H9 (cell line): ENCODE measurements at regions not wholly inside any gene's neighbourhood (a gene's known extent, or its start where the extent isn't known, plus 50 kb on each side); places are given as distances from the start of the nearest gene placed in this dataset.

Experiments
- DNase-seq: peaks from one replicate; pipeline ENCODE4 v3.0.0-alpha.2; 2017
- H2AFZ ChIP-seq: one replicate; pipeline ENCODE4 v1.6.1; 2013; ENCODE audit warnings: mild to moderate bottlenecking, low read length, control low read depth, moderate library complexity
- H2AK5ac ChIP-seq: 2 replicates; pipeline ENCODE4 v1.6.1; 2013; ENCODE audit warnings: low read length, control low read depth, mixed read lengths; ENCODE audit not compliant: insufficient read length
- H2BK120ac ChIP-seq: one replicate; pipeline ENCODE4 v1.6.1; 2013; ENCODE audit warnings: low read depth, mild to moderate bottlenecking, low read length, control low read depth, inconsistent platforms; ENCODE audit not compliant: poor library complexity, severe bottlenecking
- H2BK12ac ChIP-seq: 2 replicates; pipeline ENCODE4 v1.6.1; 2013; ENCODE audit warnings: low read length, control low read depth, mixed read lengths, low read depth; ENCODE audit not compliant: insufficient read length
- H2BK15ac ChIP-seq: 2 replicates; pipeline ENCODE4 v1.6.1; 2013; ENCODE audit warnings: low read depth, low read length, control low read depth
- H2BK20ac ChIP-seq: one replicate; pipeline ENCODE4 v1.6.1; 2013; ENCODE audit warnings: low read depth, mild to moderate bottlenecking, low read length, control low read depth, inconsistent platforms; ENCODE audit not compliant: poor library complexity, severe bottlenecking
- H2BK5ac ChIP-seq: 2 replicates; pipeline ENCODE4 v1.6.1; 2013; ENCODE audit warnings: low read length, control low read depth, mixed read lengths; ENCODE audit not compliant: insufficient read length
- H3K14ac ChIP-seq: 2 replicates; pipeline ENCODE4 v1.6.1; 2013; ENCODE audit warnings: low read length, control low read depth; ENCODE audit not compliant: insufficient read depth
- H3K18ac ChIP-seq: 2 replicates; pipeline ENCODE4 v1.6.1; 2013; ENCODE audit warnings: low read depth, mild to moderate bottlenecking, mixed read lengths, low read length, control low read depth; ENCODE audit not compliant: insufficient read length
- H3K23ac ChIP-seq: 2 replicates; pipeline ENCODE4 v1.6.1; 2013; ENCODE audit warnings: low read length, control low read depth, mixed read lengths, low read depth; ENCODE audit not compliant: insufficient read length
- H3K23me2 ChIP-seq: 2 replicates; pipeline ENCODE4 v1.6.1; 2013; ENCODE audit warnings: low read depth, mild to moderate bottlenecking, mixed read lengths, low read length, control low read depth; ENCODE audit not compliant: insufficient read length, poor library complexity, severe bottlenecking
- H3K27ac ChIP-seq: 2 replicates; pipeline ENCODE4 v1.5.1; 2013; ENCODE audit warnings: low read length, control low read depth, mixed read lengths, low read depth; ENCODE audit not compliant: insufficient read length
- H3K27me3 ChIP-seq: 2 replicates; pipeline ENCODE4 v1.6.1; 2013; ENCODE audit warnings: low read length, control low read depth, inconsistent platforms; ENCODE audit not compliant: insufficient read depth
- H3K4ac ChIP-seq: 2 replicates; pipeline ENCODE4 v1.6.1; 2013; ENCODE audit warnings: low read depth, mild to moderate bottlenecking, control low read depth, inconsistent platforms, low read length, moderate library complexity
- H3K4me1 ChIP-seq: 2 replicates; pipeline ENCODE4 v1.6.1; 2013; ENCODE audit warnings: low read length, control low read depth, inconsistent platforms; ENCODE audit not compliant: insufficient read depth
- H3K4me2 ChIP-seq: 2 replicates; pipeline ENCODE4 v1.6.1; 2013; ENCODE audit warnings: low read length, control low read depth, mixed read lengths; ENCODE audit not compliant: insufficient read length, insufficient read depth
- H3K56ac ChIP-seq: 2 replicates; pipeline ENCODE4 v1.6.1; 2013; ENCODE audit warnings: low read depth, mild to moderate bottlenecking, mixed read lengths, low read length, control low read depth; ENCODE audit not compliant: insufficient read length
- H3K79me1 ChIP-seq: 2 replicates; pipeline ENCODE4 v1.6.1; 2013; ENCODE audit warnings: low read depth, mild to moderate bottlenecking, moderate library complexity, low read length, control low read depth, inconsistent platforms; ENCODE audit not compliant: insufficient read depth, poor library complexity, severe bottlenecking
- H3K79me2 ChIP-seq: 2 replicates; pipeline ENCODE4 v1.6.1; 2013; ENCODE audit warnings: low read length, control low read depth, inconsistent platforms; ENCODE audit not compliant: insufficient read depth
- H3K9ac ChIP-seq: 2 replicates; pipeline ENCODE4 v1.6.1; 2013; ENCODE audit warnings: low read length, control low read depth, mixed read lengths; ENCODE audit not compliant: insufficient read length; ENCODE audit errors: extremely low read depth
- H3K9me3 ChIP-seq: one replicate; pipeline ENCODE4 v1.6.1; 2013; ENCODE audit warnings: low read depth, low read length, inconsistent platforms; ENCODE audit not compliant: control insufficient read depth
- H3T11ph ChIP-seq: one replicate; pipeline ENCODE4 v1.6.1; 2013; ENCODE audit warnings: mild to moderate bottlenecking, low read length, control low read depth, inconsistent platforms
- H4K20me1 ChIP-seq: one replicate; pipeline ENCODE4 v1.6.1; 2013; ENCODE audit not compliant: control insufficient read depth, insufficient read length, insufficient read depth
- H4K5ac ChIP-seq: 2 replicates; pipeline ENCODE4 v1.6.1; 2013; ENCODE audit warnings: low read depth, mild to moderate bottlenecking, mixed read lengths, low read length, control low read depth; ENCODE audit not compliant: insufficient read length
- H4K8ac ChIP-seq: replicated peaks from 2 replicates; pipeline ENCODE4 v1.6.1; 2013; ENCODE audit warnings: low read length, control low read depth, mixed read lengths, low read depth; ENCODE audit not compliant: insufficient read length
- H4K91ac ChIP-seq: 2 replicates; pipeline ENCODE4 v1.6.1; 2013; ENCODE audit warnings: low read depth, mild to moderate bottlenecking, moderate library complexity, mixed read lengths, low read length, control low read depth; ENCODE audit not compliant: insufficient read length
- H3K27ac Mint-ChIP-seq, 3 experiments: 2 replicates in 2 of 3; 3 replicates in 1 of 3; pipeline ENCODE4 v1.8.0; 2020 to 2021; ENCODE audit warnings: mixed read lengths in 3 of 3, mild to moderate bottlenecking in 1 of 3, moderate library complexity in 1 of 3
- H3K27me3 Mint-ChIP-seq: 2 replicates; pipeline ENCODE4 v1.8.0; 2021; ENCODE audit warnings: low read depth, mild to moderate bottlenecking, moderate library complexity, mixed read lengths
- H3K36me3 Mint-ChIP-seq, 3 experiments: 2 replicates in 2 of 3; 3 replicates in 1 of 3; pipeline ENCODE4 v1.8.0; 2020 to 2021; ENCODE audit warnings: low read depth in 3 of 3, mixed read lengths in 3 of 3; ENCODE audit not compliant: insufficient read depth in 1 of 3
- H3K4me1 Mint-ChIP-seq, 2 experiments: 2 replicates each; pipeline ENCODE4 v1.8.0; 2020; ENCODE audit warnings: mixed read lengths in 2 of 2
- H3K4me3 Mint-ChIP-seq, 2 experiments: 2 replicates in 1 of 2; 3 replicates in 1 of 2; pipeline ENCODE4 v1.8.0; 2020 to 2021; ENCODE audit warnings: mild to moderate bottlenecking in 2 of 2, mixed read lengths in 2 of 2, moderate library complexity in 1 of 2
- H3K9me3 Mint-ChIP-seq, 2 experiments: 2 replicates in 1 of 2; 3 replicates in 1 of 2; pipeline ENCODE4 v1.8.0; 2020; ENCODE audit warnings: mild to moderate bottlenecking in 2 of 2, mixed read lengths in 2 of 2, moderate library complexity in 1 of 2
- CTCF ChIP-seq: fragments of 200-600 bp; sonication (generic); conservative IDR thresholded peaks from 3 replicates; pipeline ENCODE4 v1.8.0; 2021; ENCODE audit warnings: antibody characterized with exemption, mild to moderate bottlenecking
- WGBS: extraction: QIAGEN DNeasy Blood & Tissue Kit; methylation state at CpG from one replicate; pipeline ENCODE4 v1.1.7; 2013; ENCODE audit warnings: missing lambda C conversion rate, low lambda C conversion rate, mixed read lengths; ENCODE audit not compliant: insufficient read length; ENCODE audit errors: extremely low coverage; 5-methylcytosine and 5-hydroxymethylcytosine counted together

- WGBS, result no CpG with 5 or more reads among the region's 2 CpGs
- H3K4me1 Mint-ChIP-seq, result peaks cover 0 to 5% of the 10 kb centered on the region in 2 experiments; a peak in 1 of 4 replicates
Measured at GRCh38 chr3:83035704-83036010, 1274.2 kb upstream of the GBE1 start.

More at GRCh38 chr3:83035704-83036010, 1274.2 kb upstream of the GBE1 start:
- Histone ChIP-seq H3K4me2 (no peak overlapping the region), H3K14ac (no peak overlapping the region), H4K91ac (no peak overlapping the region), H3K23ac (no peak overlapping the region), H4K20me1 (no peaks in the 10 kb centered on the region), H4K8ac (no peak overlapping the region), H3K23me2 (no peaks in the 10 kb centered on the region), H2AFZ (no peak overlapping the region), H3K9me3 (no peaks in the 10 kb centered on the region), H3K4me1 (no peaks in the 10 kb centered on the region), H2BK5ac (no peak overlapping the region), H3K27ac (no peak overlapping the region), H3K4ac (no peak overlapping the region), H2BK12ac (no peak overlapping the region), H2BK15ac (no peak overlapping the region), H3K79me1 (no peaks in the 10 kb centered on the region), H3K56ac (no peak overlapping the region), H2BK20ac (no peak overlapping the region), H4K5ac (no peak overlapping the region), H3K79me2 (no peaks in the 10 kb centered on the region), H2BK120ac (no peak overlapping the region), H3K18ac (no peak overlapping the region), H3T11ph (no peak overlapping the region), H3K9ac (no peak overlapping the region), H3K27me3 (no peaks in the 10 kb centered on the region), H2AK5ac (no peak overlapping the region)
- H3K27me3 Mint-ChIP-seq, result no peaks in the 10 kb centered on the region
- no peak for DNase-seq
- no peak for TF ChIP-seq CTCF
- H3K27ac Mint-ChIP-seq, result no peak overlapping the region
- H3K9me3 Mint-ChIP-seq, result peaks cover 0 to 7% of the 10 kb centered on the region in 2 experiments; a peak in 3 of 5 replicates
- H3K4me3 Mint-ChIP-seq, result no peak overlapping the region
- peaks cover 0 to 2% (median 0%) of the 10 kb centered on the region in 3 experiments; a peak in 3 of 7 replicates for H3K36me3 Mint-ChIP-seq
